ENCODE measurements at regions not wholly inside any gene's neighbourhood (a gene's known extent, or its start where the extent isn't known, plus 50 kb on each side); places are given as distances from the start of the nearest gene placed in this dataset.

GRCh38 chr1:47555306-47555705, 117.5 kb downstream of the FOXD2 start:
- no peaks in the 10 kb centered on the region for H3K27me3 ChIP-seq
- TF ChIP-seq POLR2A (IDR thresholded peaks at IDR 0.05) = no peak
- TF ChIP-seq CTCF (IDR thresholded peaks at IDR 0.05) = no peak
- H3K36me3 ChIP-seq (replicated peaks in 1 of 2) = no peaks in the 10 kb centered on the region
- peaks cover 0 to 20% of the 10 kb centered on the region in 2 donors for H3K4me1 ChIP-seq (replicated peaks in 1 of 2)
- no peaks in the 10 kb centered on the region for H3K9me3 ChIP-seq (replicated peaks in 1 of 3)
- intact Hi-C loops (cut with DNase I) = no loop called here
- H3K4me3 ChIP-seq = no peak overlapping the region
- DNase-seq = no peak
- peak overlapping the region in 2 of 5 donors; percentile 5 to 34 for H3K27ac ChIP-seq
- 54 to 78% (median 64%) methylated on average over 2 of the region's 2 CpGs for WGBS, 4 donors

- H3K27ac ChIP-seq = peak overlapping the region in 2 of 5 donors; percentile 5 to 51
- TF ChIP-seq POLR2A (IDR thresholded peaks at IDR 0.05) (no peak), CTCF (IDR thresholded peaks at IDR 0.05) (no peak)
- no peaks in the 10 kb centered on the region for H3K9me3 ChIP-seq (replicated peaks in 1 of 3)
- H3K4me1 ChIP-seq (replicated peaks in 1 of 2) = peaks cover 0 to 20% of the 10 kb centered on the region in 2 donors
- no peak for DNase-seq
- no peaks in the 10 kb centered on the region for H3K36me3 ChIP-seq (replicated peaks in 1 of 2)
- 67 to 79% (median 71%) methylated on average over 13 to 24 of the region's 24 CpGs for WGBS, 4 donors
- H3K27me3 ChIP-seq = no peaks in the 10 kb centered on the region
- no peak overlapping the region for H3K4me3 ChIP-seq
- intact Hi-C loops (cut with DNase I) = no loop called here
Measured at GRCh38 chr1:47555841-47556560, 118.2 kb downstream of the FOXD2 start.

- Histone ChIP-seq H3K27me3 (no peaks in the 10 kb centered on the region), H3K4me3 (no peak overlapping the region), H3K9me3 (replicated peaks in 1 of 3) (no peaks in the 10 kb centered on the region), H3K4me1 (replicated peaks in 1 of 2) (peaks cover 0 to 20% of the 10 kb centered on the region in 2 donors), H3K27ac (no peak overlapping the region), H3K36me3 (replicated peaks in 1 of 2) (no peaks in the 10 kb centered on the region)
- TF ChIP-seq POLR2A (IDR thresholded peaks at IDR 0.05) (no peak), CTCF (IDR thresholded peaks at IDR 0.05) (no peak)
- DNase-seq = no peak
- 82 to 91% (median 90%) methylated on average over 4 of the region's 4 CpGs for WGBS, 4 donors
- intact Hi-C loops (cut with DNase I) = no loop called here
Measured at GRCh38 chr1:47557066-47557465, 119.2 kb downstream of the FOXD2 start.

GRCh38 chr1:47558601-47559593, 121.1 kb downstream of the FOXD2 start:
- Histone ChIP-seq H3K4me1 (replicated peaks in 1 of 2) (peaks cover 0 to 18% of the 10 kb centered on the region in 2 donors), H3K4me3 (no peak overlapping the region), H3K27me3 (no peaks in the 10 kb centered on the region), H3K9me3 (replicated peaks in 1 of 3) (no peaks in the 10 kb centered on the region), H3K36me3 (replicated peaks in 1 of 2) (no peaks in the 10 kb centered on the region), H3K27ac (no peak overlapping the region)
- 80 to 85% (median 83%) methylated on average over 18 of the region's 18 CpGs for WGBS, 4 donors
- intact Hi-C loops (cut with DNase I) = no loop called here
- no peak for TF ChIP-seq POLR2A (IDR thresholded peaks at IDR 0.05)
- no peak for TF ChIP-seq CTCF (IDR thresholded peaks at IDR 0.05)
- no peak for DNase-seq
